ENCODE measurements at regions not wholly inside any gene's neighbourhood (a gene's known extent, or its start where the extent isn't known, plus 50 kb on each side); places are given as distances from the start of the nearest gene placed in this dataset.

DNA sequence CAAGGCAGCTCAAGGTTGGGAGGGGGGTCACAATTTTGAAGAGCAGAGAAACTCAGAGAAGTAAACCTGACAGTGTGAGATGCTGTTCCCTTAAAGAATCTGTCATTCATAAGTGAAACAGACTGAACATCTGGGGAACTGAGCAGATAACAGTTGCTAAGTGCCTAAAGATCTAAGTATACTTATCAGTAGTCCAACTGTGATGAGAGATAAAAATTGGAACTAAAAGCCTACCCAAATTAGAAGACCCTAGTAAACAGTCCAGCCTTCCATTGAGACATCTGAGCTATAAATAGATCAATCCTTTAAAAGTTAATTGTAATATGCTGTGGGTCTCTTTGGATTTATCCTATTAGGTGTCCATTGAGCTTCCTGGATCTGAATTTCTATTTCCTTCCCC is 692.8 kb upstream of the ZNF608 start:
- TF ChIP-seq TAF1 (IDR thresholded peaks at IDR 0.05; ENCODE audit: low read depth) (no peak), MAX (IDR thresholded peaks at IDR 0.05) (no peak), EP300 (IDR thresholded peaks at IDR 0.05; ENCODE audit: borderline replicate concordance) (no peak), RAD21 (IDR thresholded peaks at IDR 0.05; ENCODE audit: low read depth) (no peak), CEBPB (IDR thresholded peaks at IDR 0.05) (no peak), NFIC (IDR thresholded peaks at IDR 0.05) (no peak), REST (IDR thresholded peaks at IDR 0.05; ENCODE audit: low read depth) (no peak), ZBTB7A (IDR thresholded peaks at IDR 0.05; ENCODE audit: low read depth) (no peak), EGR1 (IDR thresholded peaks at IDR 0.05) (no peak), FOXM1 (IDR thresholded peaks at IDR 0.05; ENCODE audit: borderline replicate concordance, low read depth) (no peak), TEAD4 (IDR thresholded peaks at IDR 0.05) (no peak), TCF12 (IDR thresholded peaks at IDR 0.05; ENCODE audit: low read depth) (no peak)
